ENCODE measurements at regions not wholly inside any gene's neighbourhood (a gene's known extent, or its start where the extent isn't known, plus 50 kb on each side); places are given as distances from the start of the nearest gene placed in this dataset.

GRCh38 chr9:20271723-20272122 is 350.6 kb downstream of the MLLT3 start:
- Histone ChIP-seq H3K27ac (ENCODE audit: low read depth, low read length) (no peak overlapping the region), H3K27me3 (ENCODE audit: insufficient read depth, low read length, poor library complexity, severe bottlenecking) (no peaks in the 10 kb centered on the region), H3K9me3 (ENCODE audit: low read length) (no peaks in the 10 kb centered on the region), H3K36me3 (ENCODE audit: insufficient read depth, low read length) (no peaks in the 10 kb centered on the region), H3K4me1 (ENCODE audit: insufficient read depth, low read length) (no peaks in the 10 kb centered on the region), H3K4me3 (ENCODE audit: low read length) (no peak overlapping the region)
- Mint-ChIP-seq H3K27ac (no peak overlapping the region), H3K27me3 (no peaks in the 10 kb centered on the region), H3K4me1 (no peaks in the 10 kb centered on the region), H3K36me3 (no peaks in the 10 kb centered on the region), H3K4me3 (no peak overlapping the region), H3K9me3 (peaks cover 0 to 2% (median 0%) of the 10 kb centered on the region in 5 donors)
- DNase-seq, result no peak
- ChIA-PET CTCF (no interaction called here), POLR2A (no interaction called here)

DNA sequence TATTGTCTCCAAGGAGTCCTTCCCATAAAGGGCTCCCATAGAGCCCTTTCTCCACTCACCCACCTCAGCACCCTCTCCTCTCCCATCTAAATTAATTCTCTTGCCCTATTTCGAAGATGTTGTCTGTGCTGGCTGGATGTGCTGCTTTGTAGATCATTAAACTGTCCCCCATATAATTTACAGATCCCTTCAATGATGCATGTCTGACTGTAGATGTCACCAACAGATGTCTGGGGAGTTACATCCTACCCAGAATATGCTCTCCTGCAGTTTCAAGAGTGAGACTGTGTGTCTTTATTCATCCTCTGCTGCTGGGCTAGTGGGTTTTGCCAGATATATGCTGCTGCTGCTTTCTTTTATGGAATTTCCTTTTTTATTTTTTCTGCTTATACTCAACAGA is 351.2 kb downstream of the MLLT3 start:
- Histone ChIP-seq H3K27me3 (ENCODE audit: insufficient read depth, low read length, poor library complexity, severe bottlenecking) (no peaks in the 10 kb centered on the region), H3K27ac (ENCODE audit: low read depth, low read length) (no peak overlapping the region), H3K9me3 (ENCODE audit: low read length) (no peaks in the 10 kb centered on the region), H3K36me3 (ENCODE audit: insufficient read depth, low read length) (no peaks in the 10 kb centered on the region), H3K4me1 (ENCODE audit: insufficient read depth, low read length) (no peaks in the 10 kb centered on the region), H3K4me3 (ENCODE audit: low read length) (no peak overlapping the region)
- no peaks in the 10 kb centered on the region for H3K27me3 Mint-ChIP-seq
- POLR2A ChIA-PET, result no interaction called here
- CTCF ChIA-PET, result no interaction called here
- H3K9me3 Mint-ChIP-seq, result peaks cover 0 to 3% (median 0%) of the 10 kb centered on the region in 5 donors
- H3K27ac Mint-ChIP-seq, result no peak overlapping the region
- peaks cover 0 to 4% (median 0%) of the 10 kb centered on the region in 3 donors for H3K36me3 Mint-ChIP-seq
- H3K4me3 Mint-ChIP-seq, result no peak overlapping the region
- DNase-seq, result peak in 1 of 5 donors; percentile 6
- H3K4me1 Mint-ChIP-seq, result no peaks in the 10 kb centered on the region

- DNase-seq, result no peak
Observed at GRCh38 chr9:20270161-20270560, 352.1 kb downstream of the MLLT3 start.

GRCh38 chr9:20269620-20270019 is 352.7 kb downstream of the MLLT3 start:
- peaks cover 0 to 6% (median 0%) of the 10 kb centered on the region in 5 donors for H3K9me3 Mint-ChIP-seq
- POLR2A ChIA-PET, result no interaction called here

More at GRCh38 chr9:20270161-20270560, 352.1 kb downstream of the MLLT3 start:
- no peak overlapping the region for H3K4me3 ChIP-seq (ENCODE audit: low read length)
- H3K9me3 ChIP-seq (ENCODE audit: low read length), result no peaks in the 10 kb centered on the region
- Mint-ChIP-seq H3K9me3 (peaks cover 0 to 6% (median 0%) of the 10 kb centered on the region in 5 donors), H3K36me3 (peaks cover 0 to 9% (median 0%) of the 10 kb centered on the region in 3 donors), H3K27ac (no peak overlapping the region), H3K4me3 (no peak overlapping the region), H3K4me1 (no peaks in the 10 kb centered on the region), H3K27me3 (no peaks in the 10 kb centered on the region)
- H3K36me3 ChIP-seq (ENCODE audit: insufficient read depth, low read length), result no peaks in the 10 kb centered on the region
- no peak overlapping the region for H3K27ac ChIP-seq (ENCODE audit: low read depth, low read length)
- H3K4me1 ChIP-seq (ENCODE audit: insufficient read depth, low read length), result no peaks in the 10 kb centered on the region
- POLR2A ChIA-PET, result no interaction called here
- CTCF ChIA-PET, result no interaction called here
- H3K27me3 ChIP-seq (ENCODE audit: insufficient read depth, low read length, poor library complexity, severe bottlenecking), result no peaks in the 10 kb centered on the region

DNA sequence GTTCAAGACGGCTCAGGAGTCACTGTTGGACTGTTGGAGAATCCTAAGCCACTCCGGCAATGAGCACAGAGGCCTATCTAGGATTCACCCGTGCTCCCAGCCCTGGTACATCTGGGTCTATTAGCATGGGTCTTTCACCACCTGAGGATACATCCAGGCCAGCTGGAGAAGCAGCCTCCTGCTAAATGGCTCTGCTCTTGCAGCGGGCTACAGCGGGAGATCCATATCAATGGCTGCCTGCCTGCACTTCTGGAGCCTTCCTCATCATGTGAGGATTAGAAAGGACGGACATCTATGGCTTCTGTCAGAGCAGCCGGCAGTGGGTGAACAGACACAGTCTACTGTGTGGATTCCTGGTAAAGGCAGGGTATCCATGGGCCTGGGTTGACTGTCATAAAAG is 357.4 kb downstream of the MLLT3 start:
- ChIA-PET CTCF (no interaction called here), POLR2A (no interaction called here)
- no peak overlapping the region for H3K27ac ChIP-seq (ENCODE audit: low read depth, low read length)
- Mint-ChIP-seq H3K9me3 (peaks cover 0 to 6% (median 0%) of the 10 kb centered on the region in 5 donors), H3K27ac (no peak overlapping the region), H3K4me3 (no peak overlapping the region), H3K4me1 (no peaks in the 10 kb centered on the region), H3K27me3 (no peaks in the 10 kb centered on the region), H3K36me3 (peaks cover 0 to 9% (median 0%) of the 10 kb centered on the region in 3 donors)
- H3K36me3 ChIP-seq (ENCODE audit: insufficient read depth, low read length), result no peaks in the 10 kb centered on the region
- no peaks in the 10 kb centered on the region for H3K27me3 ChIP-seq (ENCODE audit: insufficient read depth, low read length, poor library complexity, severe bottlenecking)
- H3K4me3 ChIP-seq (ENCODE audit: low read length), result no peak overlapping the region
- no peaks in the 10 kb centered on the region for H3K4me1 ChIP-seq (ENCODE audit: insufficient read depth, low read length)
- H3K9me3 ChIP-seq (ENCODE audit: low read length), result no peaks in the 10 kb centered on the region
- DNase-seq, result no peak

More at GRCh38 chr9:20269620-20270019, 352.7 kb downstream of the MLLT3 start:
- H3K27me3 ChIP-seq (ENCODE audit: insufficient read depth, low read length, poor library complexity, severe bottlenecking), result no peaks in the 10 kb centered on the region
- Mint-ChIP-seq H3K4me3 (no peak overlapping the region), H3K27ac (no peak overlapping the region), H3K36me3 (peaks cover 0 to 9% (median 0%) of the 10 kb centered on the region in 3 donors), H3K4me1 (no peaks in the 10 kb centered on the region), H3K27me3 (no peaks in the 10 kb centered on the region)
- H3K4me3 ChIP-seq (ENCODE audit: low read length), result no peak overlapping the region
- no peak overlapping the region for H3K27ac ChIP-seq (ENCODE audit: low read depth, low read length)
- no peaks in the 10 kb centered on the region for H3K4me1 ChIP-seq (ENCODE audit: insufficient read depth, low read length)
- CTCF ChIA-PET, result no interaction called here
- no peaks in the 10 kb centered on the region for H3K9me3 ChIP-seq (ENCODE audit: low read length)
- no peak for DNase-seq
- H3K36me3 ChIP-seq (ENCODE audit: insufficient read depth, low read length), result no peaks in the 10 kb centered on the region

DNA sequence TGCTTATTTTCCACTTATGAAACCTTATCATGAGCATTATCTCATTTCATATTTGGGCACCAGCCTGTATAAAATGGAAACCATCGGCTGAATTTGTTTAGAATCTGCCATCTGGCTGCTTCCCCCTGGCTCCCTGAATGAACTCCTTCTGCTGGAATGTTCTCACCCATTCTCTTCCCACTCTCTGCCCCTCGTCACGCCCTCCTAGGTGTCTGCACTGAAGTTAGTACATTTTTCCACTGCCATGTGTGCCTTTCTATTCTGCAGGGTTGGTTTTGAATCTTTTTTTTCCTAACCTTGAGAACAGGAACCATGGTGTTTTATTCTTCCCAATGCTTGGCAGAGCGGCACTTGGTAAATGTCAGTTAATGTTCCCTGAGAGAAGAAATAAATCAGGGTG is 359.7 kb downstream of the MLLT3 start:
- H3K9me3 ChIP-seq (ENCODE audit: low read length), result no peaks in the 10 kb centered on the region
- ChIA-PET CTCF (no interaction called here), POLR2A (no interaction called here)
- no peak for DNase-seq
- H3K4me3 ChIP-seq (ENCODE audit: low read length), result no peak overlapping the region
- no peaks in the 10 kb centered on the region for H3K36me3 ChIP-seq (ENCODE audit: insufficient read depth, low read length)
- H3K9me3 Mint-ChIP-seq, result peaks cover 0 to 6% (median 0%) of the 10 kb centered on the region in 5 donors
- H3K27ac Mint-ChIP-seq, result no peak overlapping the region
- H3K27me3 ChIP-seq (ENCODE audit: insufficient read depth, low read length, poor library complexity, severe bottlenecking), result no peaks in the 10 kb centered on the region
- H3K27ac ChIP-seq (ENCODE audit: low read depth, low read length), result no peak overlapping the region
- no peaks in the 10 kb centered on the region for H3K4me1 ChIP-seq (ENCODE audit: insufficient read depth, low read length)
- peaks cover 0 to 9% (median 0%) of the 10 kb centered on the region in 3 donors for H3K36me3 Mint-ChIP-seq
- no peaks in the 10 kb centered on the region for H3K27me3 Mint-ChIP-seq
- H3K4me1 Mint-ChIP-seq, result no peaks in the 10 kb centered on the region
- no peak overlapping the region for H3K4me3 Mint-ChIP-seq

DNA sequence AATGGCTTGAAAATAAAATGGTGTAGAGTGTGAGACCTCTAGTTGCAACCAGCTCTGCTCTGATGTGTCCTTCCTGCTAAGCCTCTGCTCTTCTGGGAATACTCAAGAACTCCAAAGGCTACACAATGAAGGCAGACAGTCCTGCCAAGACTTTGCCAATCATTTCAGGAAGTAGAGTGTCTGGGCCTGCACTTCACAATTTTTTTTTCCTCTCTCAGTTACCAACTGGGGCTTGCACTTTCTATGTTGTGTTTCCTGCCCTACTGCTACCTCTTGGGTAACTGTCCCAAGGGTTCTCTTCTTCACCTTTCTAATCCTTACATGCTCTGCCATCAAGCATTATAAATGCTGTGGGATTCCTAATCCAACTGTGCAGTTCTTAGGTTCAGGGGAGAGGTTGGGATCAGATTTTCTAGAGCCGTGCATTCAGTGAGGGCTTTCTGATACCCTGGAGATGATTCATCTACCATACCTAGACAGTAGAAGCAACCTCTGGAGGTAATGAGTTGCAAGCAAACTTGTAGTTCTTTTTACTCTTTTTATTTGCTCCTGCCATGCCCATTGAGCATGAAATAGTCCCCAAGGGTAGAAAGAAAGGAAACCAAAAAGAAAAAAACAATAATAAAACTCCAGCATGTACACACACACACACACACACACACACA is 365.9 kb downstream of the MLLT3 start:
- no peaks in the 10 kb centered on the region for H3K9me3 Mint-ChIP-seq
- POLR2A ChIA-PET, result no interaction called here
- H3K4me1 ChIP-seq (ENCODE audit: insufficient read depth, low read length), result peaks cover 15% of the 10 kb centered on the region
- H3K36me3 Mint-ChIP-seq, result peaks cover 0 to 3% (median 0%) of the 10 kb centered on the region in 3 donors
- H3K36me3 ChIP-seq (ENCODE audit: insufficient read depth, low read length), result no peaks in the 10 kb centered on the region
- H3K4me3 Mint-ChIP-seq, result no peak overlapping the region
- no peaks in the 10 kb centered on the region for H3K9me3 ChIP-seq (ENCODE audit: low read length)
- H3K27me3 ChIP-seq (ENCODE audit: insufficient read depth, low read length, poor library complexity, severe bottlenecking), result no peaks in the 10 kb centered on the region
- H3K27ac Mint-ChIP-seq, result peak overlapping the region in 1 of 8 donors; percentile 58
- no peak overlapping the region for H3K4me3 ChIP-seq (ENCODE audit: low read length)
- CTCF ChIA-PET, result interaction anchor here (1.4 kb wide), 1 partner anchor 10 kb away, joined by 3 read pairs; no protein-coding TSS in a partner anchor
- no peak for DNase-seq
- peaks cover 10 to 15% (median 12%) of the 10 kb centered on the region in 3 donors for H3K4me1 Mint-ChIP-seq
- no peak overlapping the region for H3K27ac ChIP-seq (ENCODE audit: low read depth, low read length)
- no peaks in the 10 kb centered on the region for H3K27me3 Mint-ChIP-seq

DNA sequence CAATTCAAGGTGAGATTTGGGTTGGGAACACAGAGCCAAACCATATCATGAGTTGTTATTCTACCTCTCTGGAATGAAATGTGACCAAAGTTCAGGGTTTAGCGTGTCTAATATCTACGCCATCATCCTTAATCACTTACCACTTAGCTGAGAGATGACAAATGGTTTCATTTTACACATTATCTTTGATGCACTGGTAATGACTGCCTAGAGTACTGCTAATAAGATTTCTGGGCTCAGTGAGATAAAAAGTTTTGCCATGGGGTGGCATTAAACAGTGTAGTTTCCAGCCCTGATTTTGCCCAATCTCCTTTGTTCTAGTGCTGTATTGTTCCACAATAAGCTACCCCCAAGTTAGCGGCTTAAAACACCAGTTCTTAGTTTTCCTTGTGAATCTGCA is 367.2 kb downstream of the MLLT3 start:
- ChIA-PET POLR2A (no interaction called here), CTCF (no interaction called here)
- peaks cover 15% of the 10 kb centered on the region for H3K4me1 ChIP-seq (ENCODE audit: insufficient read depth, low read length)
- H3K36me3 ChIP-seq (ENCODE audit: insufficient read depth, low read length), result no peaks in the 10 kb centered on the region
- H3K4me1 Mint-ChIP-seq, result peaks cover 10 to 15% (median 12%) of the 10 kb centered on the region in 3 donors
- no peaks in the 10 kb centered on the region for H3K27me3 Mint-ChIP-seq
- H3K9me3 ChIP-seq (ENCODE audit: low read length), result no peaks in the 10 kb centered on the region
- no peak overlapping the region for H3K4me3 Mint-ChIP-seq
- no peak overlapping the region for H3K4me3 ChIP-seq (ENCODE audit: low read length)
- H3K27ac Mint-ChIP-seq, result no peak overlapping the region
- no peak for DNase-seq
- H3K9me3 Mint-ChIP-seq, result no peaks in the 10 kb centered on the region
- H3K36me3 Mint-ChIP-seq, result peaks cover 0 to 3% (median 0%) of the 10 kb centered on the region in 3 donors
- H3K27me3 ChIP-seq (ENCODE audit: insufficient read depth, low read length, poor library complexity, severe bottlenecking), result no peaks in the 10 kb centered on the region
- H3K27ac ChIP-seq (ENCODE audit: low read depth, low read length), result no peak overlapping the region
